Pulmonary artery endothelial cell (primary cell): ENCODE measurements at regions not wholly inside any gene's neighbourhood (a gene's known extent, or its start where the extent isn't known, plus 50 kb on each side); places are given as distances from the start of the nearest gene placed in this dataset.

ENCODE experiments used
- DNase-seq: peaks from one replicate; pipeline ENCODE4 v3.0.0-alpha.2; 2011; ENCODE audit warnings: low read depth, low spot score

DNA sequence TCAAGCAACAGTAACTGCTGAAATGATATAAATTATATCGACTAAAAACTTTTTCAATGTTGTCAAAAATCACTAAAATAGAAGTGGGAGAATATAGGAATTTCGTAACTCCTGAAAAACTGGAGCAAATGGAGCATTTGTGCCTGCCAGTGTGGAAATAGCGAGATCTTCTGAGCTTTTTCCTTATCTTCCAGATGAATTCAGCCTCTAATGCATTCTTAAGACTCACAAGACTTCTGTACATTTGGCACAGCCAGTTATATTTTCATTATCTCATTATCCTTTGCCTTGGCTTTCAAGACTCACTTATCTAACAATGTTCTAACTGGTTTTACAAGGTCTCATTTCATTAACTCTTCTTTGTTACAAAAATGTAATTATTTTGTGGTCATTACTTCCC, 252.4 kb downstream of the GXYLT1 start:
- DNase-seq: no peak

DNA sequence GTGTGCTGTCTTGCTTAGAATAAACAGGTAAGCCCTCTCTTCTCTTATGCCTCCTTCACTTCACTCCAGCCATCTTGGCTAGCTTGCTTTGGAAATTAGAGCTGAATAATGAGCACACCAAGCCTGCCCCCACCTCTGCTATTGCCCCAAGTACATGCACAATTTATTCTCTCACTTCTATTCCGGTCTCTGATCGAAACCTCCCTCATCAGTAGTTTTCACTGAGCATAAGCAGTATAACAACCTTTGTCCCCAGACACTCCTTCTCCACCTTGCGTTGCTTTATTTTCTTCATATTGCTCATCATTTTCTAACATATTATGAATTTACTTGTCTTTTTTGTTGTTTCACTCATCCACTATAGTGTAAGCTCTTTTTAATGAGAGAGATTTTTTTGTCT, 253.4 kb downstream of the GXYLT1 start:
- DNase-seq: no peak

DNA sequence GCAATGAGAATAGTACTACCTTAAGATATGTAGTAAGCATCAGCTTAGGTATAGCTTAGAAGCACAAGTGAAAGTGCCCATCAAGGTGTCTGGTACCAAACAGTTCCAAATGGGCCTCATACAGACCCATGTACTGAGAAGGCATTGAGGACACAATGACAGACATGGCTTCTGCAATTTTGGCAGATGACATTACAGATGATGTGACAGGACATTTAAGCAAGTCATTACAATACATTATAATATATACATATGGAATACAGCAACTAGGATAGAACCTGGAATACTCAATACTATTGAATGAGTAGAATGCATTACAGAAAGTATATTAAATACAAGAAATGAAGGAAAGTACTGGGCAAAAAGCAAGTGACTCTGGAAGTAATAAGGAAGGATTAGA, 256.4 kb downstream of the GXYLT1 start:
- no peak for DNase-seq

DNA sequence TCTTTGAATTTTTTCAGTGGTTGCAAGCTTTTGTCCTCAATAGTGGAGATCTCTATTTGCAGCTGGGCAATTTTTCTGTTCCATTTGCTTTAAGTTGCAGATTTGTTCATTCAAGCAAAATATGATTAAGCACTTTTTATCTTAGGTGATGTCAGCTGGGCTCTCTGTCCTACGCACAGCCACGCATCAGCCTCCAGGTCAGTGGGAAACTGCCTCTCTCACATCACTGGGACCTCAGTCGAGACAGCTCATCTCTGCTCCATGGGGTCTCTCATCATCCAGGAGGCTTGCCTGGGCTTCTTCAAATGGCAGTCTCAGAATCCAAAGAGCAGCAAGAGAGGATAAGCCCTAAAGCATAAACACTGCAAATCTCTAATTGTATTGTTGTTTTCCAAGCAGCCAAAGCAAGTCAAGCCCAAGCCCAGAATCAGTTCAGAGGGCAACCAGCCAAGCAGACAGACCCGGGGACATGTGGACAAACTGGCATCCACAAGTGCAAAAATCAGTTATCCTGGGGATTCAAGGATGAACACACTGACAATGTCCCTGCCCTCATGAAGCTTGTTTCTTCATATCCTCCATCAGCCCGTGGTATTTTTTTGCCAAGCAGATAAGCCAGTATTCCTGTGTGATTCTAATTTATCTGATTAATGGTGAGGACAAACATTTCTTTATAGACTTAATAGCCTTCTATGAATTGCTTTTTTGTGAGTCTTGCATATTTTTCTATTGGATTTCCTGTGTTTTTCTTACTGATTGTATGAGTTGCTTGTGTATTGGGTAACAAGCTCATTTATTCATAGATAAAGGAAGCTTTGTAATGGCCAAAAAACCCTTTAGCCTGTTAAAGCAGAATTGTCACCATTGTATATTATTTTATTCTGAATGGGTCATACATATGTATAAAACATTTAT, 262.5 kb downstream of the GXYLT1 start:
- DNase-seq: no peak

DNA sequence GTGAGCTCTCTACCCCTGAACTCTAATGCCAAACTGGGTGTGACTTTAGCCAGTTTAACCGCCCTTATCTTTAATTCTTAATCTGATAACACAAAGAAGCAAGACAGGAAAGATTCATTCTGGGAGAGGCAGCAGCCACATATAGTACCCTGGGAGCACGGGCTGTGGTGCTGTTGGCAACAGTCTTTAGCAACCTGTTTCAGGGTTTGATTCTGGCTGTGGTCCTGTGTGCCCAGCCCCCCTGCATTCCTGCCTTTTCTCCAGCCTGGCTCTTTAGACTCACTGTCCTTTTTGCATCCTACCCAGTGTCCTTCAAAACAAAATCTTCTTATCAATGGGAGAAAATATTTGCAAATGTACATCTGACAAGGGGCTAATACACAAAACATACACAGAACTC, 275.2 kb downstream of the GXYLT1 start:
- no peak for DNase-seq

DNA sequence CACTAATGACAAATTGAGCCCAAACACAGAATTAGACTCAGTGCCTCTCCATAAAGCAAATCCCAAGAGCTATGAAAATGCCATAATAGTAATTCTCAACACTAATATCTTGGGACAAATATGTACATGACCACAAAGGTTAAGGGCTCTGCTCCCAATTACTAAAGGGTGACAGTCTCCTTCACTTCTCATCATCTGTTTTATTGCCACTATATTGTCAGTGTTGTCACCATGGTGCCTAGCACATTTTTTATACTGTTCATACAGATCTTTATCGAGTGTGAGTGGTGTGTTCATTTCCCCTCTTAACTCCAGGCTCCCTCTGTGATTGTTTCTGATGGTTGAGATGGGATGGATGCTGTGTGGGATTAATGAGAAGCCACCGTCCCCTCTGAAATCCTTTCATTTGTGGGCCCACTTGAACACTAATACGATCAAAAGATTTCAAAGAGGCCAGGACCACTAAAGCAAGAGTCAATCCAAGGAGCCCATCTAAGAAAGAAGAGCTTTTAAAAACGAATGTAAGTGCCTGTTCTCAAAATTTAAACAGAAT, 277.7 kb downstream of the GXYLT1 start:
- no peak for DNase-seq

DNA sequence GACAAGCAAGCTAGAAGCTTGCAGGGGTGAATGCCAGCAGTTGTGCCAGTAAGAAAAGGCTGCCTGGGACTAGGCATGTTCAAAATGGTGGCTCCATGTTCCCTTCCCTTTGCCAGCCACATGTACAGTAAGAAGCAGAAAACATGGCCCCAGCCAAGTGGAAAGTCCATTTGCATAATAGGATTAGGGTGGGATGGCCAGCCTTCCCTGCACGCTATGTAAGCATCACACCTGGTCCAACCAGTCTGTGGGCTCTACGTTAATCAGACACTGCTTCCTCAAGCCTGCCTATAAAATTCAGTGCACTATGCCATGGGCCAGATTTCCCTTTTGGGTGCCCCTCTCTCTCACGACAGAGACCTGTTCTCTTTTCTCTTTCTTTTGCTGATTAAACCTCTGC, 288.4 kb downstream of the GXYLT1 start:
- no peak for DNase-seq

DNA sequence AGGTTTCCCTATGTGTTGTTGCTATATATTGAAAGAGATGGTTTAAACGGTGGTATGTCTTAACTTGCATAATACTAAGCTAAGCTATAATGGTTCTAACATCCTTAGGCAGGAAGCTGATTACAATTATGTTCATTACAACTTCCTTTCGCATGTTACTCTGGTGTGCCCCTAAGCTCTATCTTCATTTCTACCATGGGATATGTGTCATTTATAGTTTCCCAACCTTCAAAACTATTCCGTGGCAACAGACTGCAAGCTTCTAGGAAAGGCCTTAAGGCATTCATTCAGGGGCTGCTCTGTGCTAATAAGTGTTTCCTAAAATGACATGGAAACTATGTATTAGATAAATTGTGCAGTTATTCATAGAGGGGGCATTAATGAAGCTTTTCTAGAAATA, 294.6 kb downstream of the GXYLT1 start:
- no peak for DNase-seq

DNA sequence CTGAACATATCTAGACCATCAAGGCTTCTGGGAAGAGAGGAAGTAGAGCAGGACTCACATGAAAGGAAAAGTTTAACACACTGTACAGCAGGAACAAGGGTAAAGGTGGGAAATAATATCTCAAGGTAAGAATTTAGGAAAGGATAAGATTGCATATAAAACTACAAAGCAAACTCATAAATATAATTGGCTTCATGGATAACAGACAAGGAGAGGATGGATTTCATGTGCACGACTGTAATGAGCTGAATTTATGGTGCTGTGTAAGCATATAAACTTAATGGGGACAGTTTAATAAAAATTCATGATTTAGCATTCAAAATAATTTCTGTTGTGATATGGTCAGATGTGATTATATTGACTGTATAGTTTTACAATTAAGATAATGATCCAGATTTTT, 298.0 kb downstream of the GXYLT1 start:
- DNase-seq: no peak

DNA sequence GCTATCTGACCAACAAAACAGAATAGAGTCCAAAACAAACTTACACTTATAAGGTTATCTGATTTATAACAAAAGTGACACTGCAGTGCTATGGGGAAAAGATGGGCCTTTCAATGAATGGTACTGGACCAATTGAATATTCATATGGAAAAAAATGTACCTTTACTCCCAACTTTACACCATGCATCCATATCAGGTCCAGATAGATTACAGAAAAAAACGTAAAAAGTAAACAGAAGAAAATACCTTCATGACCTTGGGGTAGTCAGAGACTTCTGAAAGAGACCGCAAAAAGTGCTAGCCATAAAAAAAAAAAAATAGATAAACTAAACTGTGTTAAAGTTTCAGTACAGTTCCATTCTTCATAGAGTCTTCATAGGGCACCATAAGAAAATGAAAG, 308.3 kb downstream of the GXYLT1 start:
- no peak for DNase-seq

DNA sequence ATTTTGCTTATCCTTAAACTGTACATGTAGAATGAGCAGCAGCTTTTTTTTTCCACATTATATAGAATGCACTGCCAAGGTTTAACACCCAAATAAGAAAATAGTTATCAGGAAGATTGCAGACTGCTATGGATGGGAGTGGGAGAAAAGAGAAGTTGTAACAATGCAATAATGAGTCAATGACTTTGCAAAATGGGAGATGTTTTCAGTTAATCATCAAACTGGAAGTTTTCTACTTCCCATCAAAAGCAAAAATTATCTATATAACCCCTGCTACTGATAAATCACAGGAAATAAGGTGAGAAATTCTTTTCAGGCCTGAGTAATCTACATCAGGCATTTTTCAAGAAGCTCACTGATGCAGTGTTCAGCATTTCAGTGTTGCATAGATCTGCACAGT, 309.1 kb downstream of the GXYLT1 start:
- no peak for DNase-seq

DNA sequence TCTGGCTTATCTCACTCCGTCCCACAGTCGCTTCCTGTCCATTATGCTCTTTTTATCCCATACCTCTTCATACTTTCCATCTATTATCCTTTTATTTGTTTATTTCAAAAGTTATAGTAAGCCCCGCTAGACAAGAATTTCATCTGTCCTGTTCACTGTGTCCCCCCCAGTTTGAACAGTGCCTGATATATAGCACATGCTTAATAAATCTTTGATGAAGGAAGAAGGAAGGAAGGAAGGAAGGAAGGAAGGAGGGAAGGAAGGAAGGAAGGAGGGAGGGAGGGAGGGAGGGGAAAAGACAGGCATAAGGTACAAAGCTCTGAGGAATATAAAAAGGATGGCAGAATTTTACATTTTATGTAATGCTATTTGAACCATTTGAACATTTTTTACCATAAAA, 324.7 kb downstream of the GXYLT1 start:
- no peak for DNase-seq

DNA sequence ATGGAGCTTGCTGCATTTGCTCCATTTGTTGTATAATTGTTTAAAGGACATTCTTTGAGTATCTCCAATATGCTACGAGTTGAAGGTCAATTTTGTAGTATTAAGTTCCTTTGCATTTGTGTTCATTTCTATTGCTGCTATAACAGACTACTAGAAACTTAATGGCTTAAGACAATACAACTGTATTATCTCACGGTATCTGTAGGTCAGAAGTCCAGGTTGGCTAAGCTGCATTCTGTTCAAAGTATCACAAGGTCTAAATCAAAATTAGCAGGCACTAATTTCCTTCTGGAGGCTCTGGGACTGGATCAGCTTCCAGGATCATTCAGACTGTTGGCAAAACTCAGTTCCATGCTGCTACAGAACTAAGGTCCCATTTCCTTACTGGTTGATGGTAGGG, 340.6 kb downstream of the GXYLT1 start:
- no peak for DNase-seq

DNA sequence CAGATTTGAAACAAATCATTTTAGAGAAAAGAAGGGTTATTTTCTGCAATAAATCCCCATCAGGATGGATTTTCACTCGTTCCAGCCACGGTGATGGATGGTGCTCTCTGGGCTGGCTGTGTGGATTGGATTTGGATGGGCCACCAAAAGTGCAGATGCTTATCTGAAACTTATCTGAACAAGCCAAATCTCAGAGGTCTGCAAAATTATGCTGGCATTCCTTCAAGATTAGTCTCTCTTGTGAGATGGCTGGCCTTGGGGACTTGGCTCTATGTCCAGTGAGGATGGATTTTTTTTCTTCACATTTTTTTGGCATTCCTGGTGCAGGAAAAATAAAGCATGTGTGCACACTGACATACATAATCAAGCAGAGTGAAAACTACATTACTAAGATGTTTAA, 341.9 kb downstream of the GXYLT1 start:
- DNase-seq: no peak

DNA sequence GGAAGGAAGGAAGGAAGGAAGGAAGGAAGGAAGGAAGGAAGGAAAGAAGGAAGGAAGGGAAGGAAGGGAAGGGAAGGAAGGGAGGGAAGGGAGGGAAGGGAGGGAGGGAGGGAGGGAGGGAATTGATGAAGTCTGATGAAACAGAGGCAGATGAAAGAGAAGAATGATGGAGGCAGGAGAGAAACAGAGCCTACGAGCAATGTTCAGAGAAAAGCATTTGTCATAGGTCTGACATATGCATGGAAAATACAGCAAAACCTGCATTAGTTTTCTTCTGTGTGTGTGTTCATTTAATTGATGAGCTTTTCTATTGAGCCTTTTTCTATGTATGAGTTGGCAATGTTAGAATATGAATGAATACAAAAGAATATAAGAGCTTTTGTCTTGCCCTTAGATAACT, 343.4 kb downstream of the GXYLT1 start:
- no peak for DNase-seq

DNA sequence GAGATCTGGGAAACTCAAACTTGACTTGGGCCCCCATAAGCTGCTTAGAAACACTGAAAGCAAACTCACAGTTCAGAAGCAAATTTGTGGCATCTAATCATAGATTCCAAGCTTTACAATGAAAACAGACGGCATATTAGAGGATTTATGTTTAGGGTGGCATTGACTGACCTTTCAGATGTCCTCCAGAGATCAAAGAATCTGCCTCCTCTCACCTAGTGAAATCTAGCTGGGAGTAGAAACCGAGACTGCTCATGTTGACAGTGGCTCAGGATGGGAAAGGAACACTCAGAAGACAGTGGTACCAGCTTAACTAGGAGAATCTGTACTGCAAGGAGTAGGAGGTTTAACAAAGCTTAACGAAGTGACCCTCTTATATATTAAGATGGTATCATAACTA, 345.0 kb downstream of the GXYLT1 start:
- no peak for DNase-seq

DNA sequence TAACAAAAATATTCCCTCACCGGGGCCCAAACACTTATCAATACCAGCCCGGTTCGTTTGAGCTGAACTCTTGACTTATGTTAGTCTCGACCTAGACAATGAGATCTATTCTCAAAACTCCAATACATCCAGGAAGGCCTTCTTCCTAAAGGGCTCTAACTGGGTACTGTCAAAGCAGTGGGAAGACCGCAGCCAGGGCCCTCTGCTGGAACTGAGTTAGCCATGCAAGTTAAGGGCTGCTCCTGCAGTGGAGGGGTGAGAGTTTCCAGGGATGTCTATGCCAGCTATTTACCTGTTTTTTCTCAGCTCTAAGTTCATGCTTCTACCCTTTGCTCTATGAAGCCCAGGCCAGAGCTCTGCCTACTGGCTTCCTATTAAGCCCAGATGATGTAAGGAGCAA, 348.8 kb downstream of the GXYLT1 start:
- no peak for DNase-seq

DNA sequence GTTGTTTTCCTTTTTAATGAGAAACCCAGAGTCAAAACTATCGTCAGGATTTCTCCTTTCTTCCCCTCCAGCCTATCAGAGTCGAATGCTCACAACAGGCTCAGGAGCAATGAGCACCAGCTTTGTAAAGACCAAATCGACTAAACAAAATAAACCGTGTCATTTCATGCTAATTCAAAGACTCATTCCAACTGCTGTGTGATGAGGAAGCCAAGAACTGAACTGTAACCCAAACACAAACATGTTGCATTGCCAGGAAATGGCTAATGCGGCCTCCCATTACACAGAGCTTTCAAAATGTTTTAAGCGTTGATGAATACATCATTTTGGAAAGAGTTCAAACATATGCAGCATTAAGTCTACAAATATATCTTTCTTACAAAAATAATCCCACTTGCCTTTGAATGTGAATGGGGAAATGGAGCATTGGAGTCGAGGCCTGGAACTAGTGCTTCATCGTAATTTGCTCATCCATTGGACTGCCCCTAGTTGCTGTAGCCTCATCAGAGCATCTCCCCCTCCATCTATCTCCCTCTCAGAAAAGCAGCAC, 349.5 kb downstream of the GXYLT1 start:
- no peak for DNase-seq

DNA sequence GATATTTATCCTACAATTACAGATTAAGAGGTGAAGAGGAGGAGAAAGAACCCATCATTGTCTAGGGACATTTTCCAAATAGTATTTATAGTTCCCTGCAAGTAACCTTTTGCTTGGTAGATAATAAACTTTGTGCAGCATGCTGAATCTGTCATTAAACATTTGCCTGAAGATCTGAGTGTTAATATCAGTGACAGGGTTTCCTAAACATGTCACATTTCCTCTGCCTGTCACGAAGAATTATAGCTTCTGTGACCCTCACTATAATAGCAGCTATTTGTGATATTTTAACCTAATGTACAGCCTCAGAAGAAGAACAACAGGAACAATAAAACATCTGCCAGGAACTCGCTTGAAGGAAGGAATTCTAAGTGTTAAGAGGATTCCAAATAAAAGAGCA, 350.3 kb downstream of the GXYLT1 start:
- no peak for DNase-seq

DNA sequence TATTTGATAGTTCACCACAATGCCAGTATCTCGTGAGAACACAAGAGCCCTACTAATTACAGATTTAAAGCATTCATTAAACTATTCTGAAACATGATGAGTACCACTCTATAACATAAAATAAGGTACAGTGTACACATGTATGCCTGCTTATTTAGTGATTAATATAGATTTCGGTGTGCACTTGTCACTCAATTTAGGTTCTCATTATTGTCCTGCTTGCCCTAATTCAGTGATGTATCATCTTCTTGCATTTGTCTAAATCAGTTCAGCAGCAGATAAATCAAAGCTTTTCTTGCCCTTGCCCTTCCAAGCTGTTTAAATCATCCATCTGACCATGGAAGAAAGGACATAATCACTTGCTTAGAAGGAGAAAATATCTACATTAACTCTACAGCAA, 359.7 kb downstream of the GXYLT1 start:
- DNase-seq: no peak

DNA sequence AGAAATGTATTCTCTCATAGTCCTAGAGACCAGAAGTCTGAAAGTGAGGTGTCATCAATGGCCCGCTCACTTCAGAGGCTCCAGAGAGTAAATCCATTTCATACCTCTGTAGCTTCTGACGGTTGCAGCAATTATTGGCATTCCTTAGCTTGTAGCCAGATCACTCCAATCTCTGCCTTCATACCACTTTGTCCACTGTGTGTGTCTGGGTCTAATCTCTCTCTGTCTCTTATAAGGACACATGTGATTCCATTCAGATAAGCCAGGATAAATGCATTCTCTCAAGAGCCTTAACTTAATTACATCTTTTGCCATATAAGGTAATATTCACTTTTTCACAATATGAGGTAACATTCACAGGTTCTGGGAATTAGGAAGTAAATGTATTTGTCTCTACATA, 365.7 kb downstream of the GXYLT1 start:
- no peak for DNase-seq

DNA sequence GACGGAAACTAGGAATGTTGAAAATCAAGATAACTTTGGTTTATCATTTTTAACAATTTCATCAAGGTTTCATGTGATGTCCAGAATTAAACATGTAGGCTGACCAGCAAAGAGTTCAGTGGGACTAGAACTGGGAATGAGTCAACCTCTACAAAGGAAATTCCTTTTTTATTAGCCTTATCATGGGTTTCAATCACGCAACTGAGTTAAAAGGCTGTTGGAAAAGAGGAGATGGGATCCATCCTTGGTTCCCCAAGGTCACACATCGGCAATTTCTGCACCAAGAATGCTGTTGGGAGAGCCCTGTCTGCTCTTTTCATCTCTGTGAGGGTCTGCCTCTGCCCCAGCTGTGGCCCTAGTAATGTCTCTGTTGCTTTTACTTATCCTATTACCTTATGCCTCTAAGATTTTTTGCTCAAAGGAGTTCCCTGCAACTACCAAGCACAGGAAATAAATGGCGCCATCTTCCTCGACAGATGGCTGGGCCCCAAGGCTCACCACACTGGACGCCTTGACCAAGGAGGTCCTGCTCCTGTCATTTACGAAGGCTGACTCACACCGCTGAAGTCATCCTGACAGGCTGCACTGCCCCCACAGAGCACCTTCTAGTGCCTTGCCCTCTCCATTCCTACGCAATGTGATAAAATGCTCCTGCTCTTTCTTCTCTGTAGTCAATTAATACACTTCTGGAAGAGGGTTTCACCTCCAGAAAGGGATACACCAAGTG, 367.4 kb downstream of the GXYLT1 start:
- no peak for DNase-seq
